HCT116 (cell line): ENCODE measurements at regions not wholly inside any gene's neighbourhood (a gene's known extent, or its start where the extent isn't known, plus 50 kb on each side); places are given as distances from the start of the nearest gene placed in this dataset.

Source experiments
- ATAC-seq: fragments of 200-7000 bp; cut with Tn5 transposase; 2 replicates; pipeline ENCODE4 v1.9.1; 2020; ENCODE audit warnings: mild to moderate bottlenecking, moderate library complexity
- BruUV-seq: library from RNA; stranded (reverse); fragments of 400-500 nt; replicated peaks from 2 replicates; lab custom pipeline; 2021; lab: Mats Ljungman, UMichigan
- CTCF ChIA-PET: fragments of 300-600 bp; sonication (Branson Sonifier 250); formaldehyde crosslinking; loops from one replicate; lab custom pipeline; 2021; ENCODE audit warnings: antibody characterized with exemption; lab: Charles Lee
- POLR2A ChIA-PET: fragments of 300-600, 350-600 bp; sonication (Branson Sonifier 250); formaldehyde crosslinking; loops from one replicate; lab custom pipeline; 2021; ENCODE audit warnings: antibody characterized with exemption; lab: Charles Lee
- RAD21 ChIA-PET, 2 experiments: fragments of 300-600 bp; sonication (Branson Sonifier 250); formaldehyde crosslinking; loops; one replicate each; lab custom pipeline; 2023; ENCODE audit warnings: low total read pairs in 2 of 2; ENCODE audit not compliant: uncharacterized antibody in 2 of 2, unreplicated experiment in 2 of 2, low non-redundant PET in 1 of 2; lab: Charles Lee
- DNase-seq: peaks from one replicate; pipeline ENCODE4 v3.0.0-alpha.2; 2010; ENCODE audit warnings: low read depth, low spot score
- H2AFZ ChIP-seq: fragments of 200-600 bp; shearing (Covaris generic), sonication (generic); 2 replicates; pipeline ENCODE4 v1.6.1; 2017; ENCODE audit warnings: low read depth, mixed run types, mixed read lengths, antibody characterized with exemption, low read length; ENCODE audit not compliant: poor library complexity, severe bottlenecking
- H3K27ac ChIP-seq: 2 replicates; pipeline ENCODE4 v1.5.1; 2012; ENCODE audit warnings: low read depth, low read length
- H3K27me3 ChIP-seq: fragments of 200-600 bp; sonication (generic); 2 replicates; pipeline ENCODE4 v1.6.1; 2016; ENCODE audit warnings: mixed run types, low read length, mixed read lengths; ENCODE audit not compliant: insufficient read depth
- H3K36me3 ChIP-seq, 2 experiments: fragments of 200-500 bp in 1 of 2; fragments of 200-600 bp in 1 of 2; sonication (Bioruptor generic) in 1 of 2; sonication (generic) in 1 of 2; 2 replicates each; pipeline versions ENCODE4 v1.5.1 to v1.6.1; 2014 to 2016; ENCODE audit warnings: low read length in 2 of 2, inconsistent platforms in 1 of 2, mixed read lengths in 1 of 2, mixed run types in 1 of 2; ENCODE audit not compliant: insufficient read depth in 2 of 2, control insufficient read depth in 1 of 2
- H3K4me1 ChIP-seq, 2 experiments: fragments of 200-600 bp in 1 of 2; sonication (generic) in 1 of 2; 2 replicates each; pipeline versions ENCODE4 v1.5.1 to v1.6.1; 2012 to 2017; ENCODE audit warnings: low read length in 2 of 2, inconsistent platforms in 1 of 2, mild to moderate bottlenecking in 1 of 2, mixed read lengths in 1 of 2, mixed run types in 1 of 2, moderate library complexity in 1 of 2; ENCODE audit not compliant: insufficient read depth in 2 of 2, control insufficient read depth in 1 of 2
- H3K4me2 ChIP-seq: fragments of 200-600 bp; sonication (generic); 2 replicates; pipeline ENCODE4 v1.6.1; 2017; ENCODE audit warnings: mixed run types, low read length, mixed read lengths
- H3K4me3 ChIP-seq, 2 experiments: fragments of 200-600 bp in 1 of 2; sonication (generic) in 1 of 2; replicated peaks in 1 of 2; 2 replicates each; pipeline ENCODE4 v1.5.1; 2011 to 2016; ENCODE audit warnings: low read length in 2 of 2, control low read depth in 1 of 2, low read depth in 1 of 2, mild to moderate bottlenecking in 1 of 2, mixed read lengths in 1 of 2, mixed run types in 1 of 2
- H3K79me2 ChIP-seq: fragments of 200-600 bp; sonication (generic); 2 replicates; pipeline ENCODE4 v1.6.1; 2017; ENCODE audit warnings: mild to moderate bottlenecking, mixed run types, low read length, moderate library complexity, mixed read lengths; ENCODE audit not compliant: insufficient read depth
- H3K9ac ChIP-seq: fragments of 200-600 bp; sonication (generic); 2 replicates; pipeline ENCODE4 v1.6.1; 2016; ENCODE audit warnings: low read length, mixed read lengths
- H3K9me2 ChIP-seq: fragments of 200-600 bp; sonication (generic), shearing (Covaris generic); 2 replicates; pipeline ENCODE4 v1.6.1; 2017; ENCODE audit warnings: mixed run types, mild to moderate bottlenecking, moderate library complexity; ENCODE audit not compliant: insufficient read depth
- H3K9me3 ChIP-seq, 2 experiments: fragments of 200-500 bp in 1 of 2; fragments of 200-600 bp in 1 of 2; sonication (Bioruptor generic) in 1 of 2; sonication (generic) in 1 of 2; 2 replicates each; pipeline ENCODE4 v1.6.1; 2014 to 2017; ENCODE audit warnings: low read length in 2 of 2, mixed read lengths in 2 of 2, inconsistent platforms in 1 of 2, low read depth in 1 of 2, mild to moderate bottlenecking in 1 of 2, mixed run types in 1 of 2, moderate library complexity in 1 of 2; ENCODE audit not compliant: control insufficient read depth in 1 of 2, insufficient read depth in 1 of 2
- H4K20me1 ChIP-seq: fragments of 200-600 bp; sonication (generic), shearing (Covaris generic); 2 replicates; pipeline ENCODE4 v1.6.1; 2017; ENCODE audit warnings: mixed run types, mild to moderate bottlenecking, moderate library complexity; ENCODE audit not compliant: insufficient read depth
- RAD21 ChIP-seq: IDR thresholded peaks from 2 replicates; pipeline ENCODE4 v1.6.1; 2012; ENCODE audit warnings: low read depth, mild to moderate bottlenecking
- SRF ChIP-seq: IDR thresholded peaks from 2 replicates; pipeline ENCODE4 v1.6.1; 2012; ENCODE audit warnings: low read depth
- intact Hi-C: fragments of 100-400 bp; cut with micrococcal nuclease; formaldehyde crosslinking; loops from 2 replicates; pipeline ENCODE4 v1.10.0; 2022
- TF ChIP-seq, protein P1 (sequence below), 3 experiments: fragments of 200-600 bp in 1 of 3; sonication (generic) in 1 of 3; IDR thresholded peaks in 2 of 3; conservative IDR thresholded peaks in 1 of 3; 2 replicates each; pipeline ENCODE4 v1.5.1; 2012 to 2017; ENCODE audit warnings: low read depth in 2 of 3, low read length in 2 of 3, antibody characterized with exemption in 1 of 3, borderline replicate concordance in 1 of 3, control low read depth in 1 of 3, mild to moderate bottlenecking in 1 of 3, mixed read lengths in 1 of 3, mixed run types in 1 of 3, moderate library complexity in 1 of 3; ENCODE audit not compliant: insufficient read depth in 1 of 3

DNA sequence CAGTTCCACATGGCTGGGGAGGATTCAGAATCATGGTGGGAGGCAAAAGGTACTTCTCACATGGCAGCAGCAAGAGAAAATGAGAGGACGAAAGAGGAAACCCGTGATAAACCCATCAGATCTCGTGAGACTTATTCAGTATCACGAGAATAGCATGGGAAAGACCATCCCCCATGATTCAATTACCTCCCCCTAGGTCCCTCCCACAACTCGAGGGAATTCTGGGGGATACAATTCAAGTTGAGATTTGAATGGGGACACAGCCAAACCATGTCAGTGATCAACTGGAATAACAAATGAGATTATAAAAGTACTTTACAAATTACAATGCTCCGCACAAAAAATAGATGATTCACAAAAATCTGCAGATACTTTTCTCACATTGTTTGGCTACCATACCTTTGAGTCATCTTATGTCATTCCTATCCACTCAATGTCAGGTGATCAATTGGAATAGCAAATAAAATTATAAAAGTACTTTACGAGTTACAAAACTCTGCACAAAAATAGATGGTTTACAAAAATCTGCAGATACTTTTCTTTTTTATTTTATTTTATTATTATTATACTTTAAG is 338.9 kb downstream of the C12orf50 start:
- Histone ChIP-seq H3K9ac (no peak overlapping the region), H3K27ac (no peak overlapping the region), H3K4me1 (no peaks in the 10 kb centered on the region), H3K4me2 (no peak overlapping the region), H3K4me3 (no peak overlapping the region), H3K79me2 (no peaks in the 10 kb centered on the region), H3K9me2 (no peaks in the 10 kb centered on the region), H3K9me3 (no peaks in the 10 kb centered on the region), H3K36me3 (no peaks in the 10 kb centered on the region), H3K27me3 (no peaks in the 10 kb centered on the region)
- ChIA-PET POLR2A (no interaction called here), CTCF (no interaction called here), RAD21 (no interaction called here)
- DNase-seq, result no peak
- BruUV-seq, result no TSS peak
- intact Hi-C loops, result no loop called here
- no peak for TF ChIP-seq SRF
- TF ChIP-seq, protein P1, sequence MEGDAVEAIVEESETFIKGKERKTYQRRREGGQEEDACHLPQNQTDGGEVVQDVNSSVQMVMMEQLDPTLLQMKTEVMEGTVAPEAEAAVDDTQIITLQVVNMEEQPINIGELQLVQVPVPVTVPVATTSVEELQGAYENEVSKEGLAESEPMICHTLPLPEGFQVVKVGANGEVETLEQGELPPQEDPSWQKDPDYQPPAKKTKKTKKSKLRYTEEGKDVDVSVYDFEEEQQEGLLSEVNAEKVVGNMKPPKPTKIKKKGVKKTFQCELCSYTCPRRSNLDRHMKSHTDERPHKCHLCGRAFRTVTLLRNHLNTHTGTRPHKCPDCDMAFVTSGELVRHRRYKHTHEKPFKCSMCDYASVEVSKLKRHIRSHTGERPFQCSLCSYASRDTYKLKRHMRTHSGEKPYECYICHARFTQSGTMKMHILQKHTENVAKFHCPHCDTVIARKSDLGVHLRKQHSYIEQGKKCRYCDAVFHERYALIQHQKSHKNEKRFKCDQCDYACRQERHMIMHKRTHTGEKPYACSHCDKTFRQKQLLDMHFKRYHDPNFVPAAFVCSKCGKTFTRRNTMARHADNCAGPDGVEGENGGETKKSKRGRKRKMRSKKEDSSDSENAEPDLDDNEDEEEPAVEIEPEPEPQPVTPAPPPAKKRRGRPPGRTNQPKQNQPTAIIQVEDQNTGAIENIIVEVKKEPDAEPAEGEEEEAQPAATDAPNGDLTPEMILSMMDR (IDR thresholded peaks at IDR 0.05 in 2 of 3, conservative IDR thresholded peaks at IDR 0.05 in 1 of 3; ENCODE audit: borderline replicate concordance in 1 of 3, insufficient read depth in 1 of 3, low read depth in 2 of 3, low read length in 2 of 3), result no peak
- TF ChIP-seq, all 23 proteins: peak for 0
- Histone ChIP-seq H2AFZ (no peak overlapping the region), H4K20me1 (no peaks in the 10 kb centered on the region)
- ATAC-seq, result no peak

DNA sequence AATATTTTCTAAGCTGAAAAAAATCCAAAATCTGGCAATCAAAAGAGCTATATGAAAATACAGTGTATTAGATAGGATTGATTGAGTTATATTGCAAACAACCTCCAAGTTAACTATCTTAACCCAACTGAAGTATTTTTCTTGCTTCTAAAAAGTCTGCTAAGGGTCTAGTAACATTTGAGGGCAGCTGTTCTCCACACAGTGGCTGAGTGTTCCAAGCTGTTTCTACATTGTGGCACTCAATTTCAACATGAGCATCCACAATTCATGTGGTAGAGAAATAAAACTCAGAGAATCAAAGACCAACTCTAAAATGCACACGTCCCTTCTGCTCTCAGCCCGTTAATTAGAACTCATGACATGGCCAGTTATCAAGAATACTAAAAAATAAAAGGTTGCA is 340.0 kb downstream of the C12orf50 start:
- Histone ChIP-seq H3K27ac (no peak overlapping the region), H3K9me3 (no peaks in the 10 kb centered on the region), H2AFZ (no peak overlapping the region), H3K9ac (no peak overlapping the region), H3K4me3 (no peak overlapping the region), H3K4me1 (no peaks in the 10 kb centered on the region), H3K36me3 (no peaks in the 10 kb centered on the region), H3K27me3 (no peaks in the 10 kb centered on the region), H4K20me1 (no peaks in the 10 kb centered on the region), H3K9me2 (no peaks in the 10 kb centered on the region), H3K4me2 (no peak overlapping the region), H3K79me2 (no peaks in the 10 kb centered on the region)
- CTCF ChIA-PET, result no interaction called here
- DNase-seq (no peak), ATAC-seq (no peak)
- no peak for TF ChIP-seq RAD21
- no TSS peak for BruUV-seq
- RAD21 ChIA-PET, result no interaction called here
- intact Hi-C loops, result no loop called here
- POLR2A ChIA-PET, result no interaction called here
